ENCODE measurements at regions not wholly inside any gene's neighbourhood (a gene's known extent, or its start where the extent isn't known, plus 50 kb on each side); places are given as distances from the start of the nearest gene placed in this dataset.

GRCh38 chr6:68239034-68239433 lies 396.0 kb upstream of the ADGRB3 start:
- ChIA-PET CTCF (no interaction called here), POLR2A (no interaction called here)
- no peak for DNase-seq (ENCODE audit: extremely low spot score)
- no peak for TF ChIP-seq NFRKB (IDR thresholded peaks at IDR 0.05)
- no peak for TF ChIP-seq SP1 (IDR thresholded peaks at IDR 0.05)
- no peak for TF ChIP-seq BHLHE40 (IDR thresholded peaks at IDR 0.05; ENCODE audit: borderline replicate concordance)
- TF ChIP-seq ELF4 (IDR thresholded peaks at IDR 0.05), result no peak
- TF ChIP-seq PKNOX1 (IDR thresholded peaks at IDR 0.05), result no peak

GRCh38 chr6:68238097-68238601 lies 396.9 kb upstream of the ADGRB3 start:
- TF ChIP-seq NFRKB (IDR thresholded peaks at IDR 0.05), result no peak
- TF ChIP-seq CTBP1 (IDR thresholded peaks at IDR 0.05; ENCODE audit: borderline replicate concordance), result no peak
- TF ChIP-seq HDGF (IDR thresholded peaks at IDR 0.05; ENCODE audit: borderline replicate concordance), result no peak
- no peak for TF ChIP-seq FOXA1 (IDR thresholded peaks at IDR 0.05)
- no peak for TF ChIP-seq FOXM1 (IDR thresholded peaks at IDR 0.05; ENCODE audit: borderline replicate concordance)
- no peak for TF ChIP-seq L3MBTL2 (conservative IDR thresholded peaks at IDR 0.05)
- ChIA-PET CTCF (no interaction called here), POLR2A (no interaction called here)
- no peak for DNase-seq (ENCODE audit: extremely low spot score)

- TF ChIP-seq ZNF384 (IDR thresholded peaks at IDR 0.05), result no peak
- TF ChIP-seq ARNT (IDR thresholded peaks at IDR 0.05), result no peak
- TF ChIP-seq FOXK2 (IDR thresholded peaks at IDR 0.05), result no peak
- TF ChIP-seq SUZ12 (IDR thresholded peaks at IDR 0.05), result no peak
- TF ChIP-seq ELF4 (IDR thresholded peaks at IDR 0.05), result no peak
- no peak for TF ChIP-seq LEF1 (IDR thresholded peaks at IDR 0.05; ENCODE audit: borderline replicate concordance)
- TF ChIP-seq PKNOX1 (IDR thresholded peaks at IDR 0.05), result no peak
- no peak for TF ChIP-seq BHLHE40 (IDR thresholded peaks at IDR 0.05; ENCODE audit: borderline replicate concordance)
- TF ChIP-seq HDGF (IDR thresholded peaks at IDR 0.05; ENCODE audit: borderline replicate concordance), result no peak
- TF ChIP-seq SP1 (IDR thresholded peaks at IDR 0.05), result no peak
- no peak for TF ChIP-seq L3MBTL2 (conservative IDR thresholded peaks at IDR 0.05)
- no peak for TF ChIP-seq NFRKB (IDR thresholded peaks at IDR 0.05)
- TF ChIP-seq FOXM1 (IDR thresholded peaks at IDR 0.05; ENCODE audit: borderline replicate concordance), result no peak
- no peak for TF ChIP-seq FOXA1 (IDR thresholded peaks at IDR 0.05)
- TF ChIP-seq TARDBP (IDR thresholded peaks at IDR 0.05), result no peak
- TF ChIP-seq CTBP1 (IDR thresholded peaks at IDR 0.05; ENCODE audit: borderline replicate concordance), result no peak
- POLR2A ChIA-PET, result no interaction called here
- DNase-seq (ENCODE audit: extremely low spot score), result no peak
- CTCF ChIA-PET, result no interaction called here
Measured at GRCh38 chr6:68237205-68237604, 397.9 kb upstream of the ADGRB3 start.

GRCh38 chr6:68235326-68235784 lies 399.7 kb upstream of the ADGRB3 start:
- CTCF ChIA-PET, result no interaction called here
- POLR2A ChIA-PET, result no interaction called here
- TF ChIP-seq NFRKB (IDR thresholded peaks at IDR 0.05) (no peak), FOXA1 (IDR thresholded peaks at IDR 0.05) (no peak), TARDBP (IDR thresholded peaks at IDR 0.05) (no peak), FOXK2 (IDR thresholded peaks at IDR 0.05) (no peak), BHLHE40 (IDR thresholded peaks at IDR 0.05; ENCODE audit: borderline replicate concordance) (no peak), ZNF384 (IDR thresholded peaks at IDR 0.05) (no peak), PKNOX1 (IDR thresholded peaks at IDR 0.05) (no peak), SP1 (IDR thresholded peaks at IDR 0.05) (no peak), L3MBTL2 (conservative IDR thresholded peaks at IDR 0.05) (no peak), HDGF (IDR thresholded peaks at IDR 0.05; ENCODE audit: borderline replicate concordance) (no peak), ARNT (IDR thresholded peaks at IDR 0.05) (no peak), ELF4 (IDR thresholded peaks at IDR 0.05) (no peak), FOXM1 (IDR thresholded peaks at IDR 0.05; ENCODE audit: borderline replicate concordance) (no peak), LEF1 (IDR thresholded peaks at IDR 0.05; ENCODE audit: borderline replicate concordance) (no peak)
- DNase-seq (ENCODE audit: extremely low spot score), result no peak

- no peak for DNase-seq (ENCODE audit: extremely low spot score)
- TF ChIP-seq FOXK2 (IDR thresholded peaks at IDR 0.05) (no peak), SUZ12 (IDR thresholded peaks at IDR 0.05) (no peak), ZNF384 (IDR thresholded peaks at IDR 0.05) (no peak), BHLHE40 (IDR thresholded peaks at IDR 0.05; ENCODE audit: borderline replicate concordance) (no peak), FOXA1 (IDR thresholded peaks at IDR 0.05) (no peak), L3MBTL2 (conservative IDR thresholded peaks at IDR 0.05) (no peak), ELF4 (IDR thresholded peaks at IDR 0.05) (no peak), HDGF (IDR thresholded peaks at IDR 0.05; ENCODE audit: borderline replicate concordance) (no peak), ARNT (IDR thresholded peaks at IDR 0.05) (no peak), PKNOX1 (IDR thresholded peaks at IDR 0.05) (no peak), NFRKB (IDR thresholded peaks at IDR 0.05) (no peak), SP1 (IDR thresholded peaks at IDR 0.05) (no peak), CTBP1 (IDR thresholded peaks at IDR 0.05; ENCODE audit: borderline replicate concordance) (no peak), LEF1 (IDR thresholded peaks at IDR 0.05; ENCODE audit: borderline replicate concordance) (no peak), FOXM1 (IDR thresholded peaks at IDR 0.05; ENCODE audit: borderline replicate concordance) (no peak), TARDBP (IDR thresholded peaks at IDR 0.05) (no peak)
- CTCF ChIA-PET, result no interaction called here
- POLR2A ChIA-PET, result no interaction called here
Measured at GRCh38 chr6:68233623-68234022, 401.5 kb upstream of the ADGRB3 start.

GRCh38 chr6:68229566-68229965 lies 405.5 kb upstream of the ADGRB3 start:
- TF ChIP-seq TARDBP (IDR thresholded peaks at IDR 0.05) (no peak), PKNOX1 (IDR thresholded peaks at IDR 0.05) (no peak), CTBP1 (IDR thresholded peaks at IDR 0.05; ENCODE audit: borderline replicate concordance) (no peak), ZNF384 (IDR thresholded peaks at IDR 0.05) (no peak), BHLHE40 (IDR thresholded peaks at IDR 0.05; ENCODE audit: borderline replicate concordance) (no peak), FOXM1 (IDR thresholded peaks at IDR 0.05; ENCODE audit: borderline replicate concordance) (no peak), L3MBTL2 (conservative IDR thresholded peaks at IDR 0.05) (no peak), LEF1 (IDR thresholded peaks at IDR 0.05; ENCODE audit: borderline replicate concordance) (no peak), SP1 (IDR thresholded peaks at IDR 0.05) (no peak), ELF4 (IDR thresholded peaks at IDR 0.05) (no peak), SUZ12 (IDR thresholded peaks at IDR 0.05) (no peak), FOXK2 (IDR thresholded peaks at IDR 0.05) (no peak), HDGF (IDR thresholded peaks at IDR 0.05; ENCODE audit: borderline replicate concordance) (no peak), FOXA1 (IDR thresholded peaks at IDR 0.05) (no peak)
- DNase-seq (ENCODE audit: extremely low spot score), result no peak
- ChIA-PET POLR2A (no interaction called here), CTCF (interaction anchor here (0.6 kb wide), 1 partner anchor 1485 kb away, joined by 4 read pairs; no protein-coding TSS in a partner anchor)
